DND-41 (cell line): ENCODE measurements at regions not wholly inside any gene's neighbourhood (a gene's known extent, or its start where the extent isn't known, plus 50 kb on each side); places are given as distances from the start of the nearest gene placed in this dataset.

Experiments used
- EZH2 ChIP-seq: IDR thresholded peaks from 3 replicates; pipeline ENCODE4 v1.6.1; 2012; ENCODE audit warnings: borderline replicate concordance, low read depth, mild to moderate bottlenecking, moderate library complexity, low read length, inconsistent platforms; ENCODE audit not compliant: severe bottlenecking
- TF ChIP-seq, protein P1 (sequence below): IDR thresholded peaks from 2 replicates; pipeline ENCODE4 v1.5.1; 2012; ENCODE audit warnings: borderline replicate concordance, low read length, moderate library complexity, mild to moderate bottlenecking; ENCODE audit not compliant: poor library complexity, severe bottlenecking; ENCODE audit errors: extremely low read depth

DNA sequence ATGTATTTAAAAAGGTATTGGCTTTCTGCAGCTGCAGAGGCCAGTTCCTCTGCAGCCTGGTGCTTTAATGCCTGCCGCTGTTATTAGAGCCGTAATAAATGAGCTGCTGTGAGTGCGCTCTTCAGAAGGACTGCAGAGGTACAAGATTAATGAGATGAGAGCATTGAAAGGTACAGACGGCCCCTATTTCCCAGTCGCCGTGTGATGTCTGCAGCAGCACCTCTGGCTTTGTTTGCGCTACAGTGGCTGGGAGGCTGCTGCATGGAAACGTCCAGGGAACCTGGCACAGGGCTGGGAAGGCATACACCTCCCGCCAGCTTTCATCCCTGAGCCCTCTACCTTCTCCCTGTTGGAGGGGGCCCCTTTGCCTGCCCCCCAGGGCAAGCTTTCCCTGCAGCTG lies 383.8 kb upstream of the ZMIZ1 start:
- TF ChIP-seq, protein P1, sequence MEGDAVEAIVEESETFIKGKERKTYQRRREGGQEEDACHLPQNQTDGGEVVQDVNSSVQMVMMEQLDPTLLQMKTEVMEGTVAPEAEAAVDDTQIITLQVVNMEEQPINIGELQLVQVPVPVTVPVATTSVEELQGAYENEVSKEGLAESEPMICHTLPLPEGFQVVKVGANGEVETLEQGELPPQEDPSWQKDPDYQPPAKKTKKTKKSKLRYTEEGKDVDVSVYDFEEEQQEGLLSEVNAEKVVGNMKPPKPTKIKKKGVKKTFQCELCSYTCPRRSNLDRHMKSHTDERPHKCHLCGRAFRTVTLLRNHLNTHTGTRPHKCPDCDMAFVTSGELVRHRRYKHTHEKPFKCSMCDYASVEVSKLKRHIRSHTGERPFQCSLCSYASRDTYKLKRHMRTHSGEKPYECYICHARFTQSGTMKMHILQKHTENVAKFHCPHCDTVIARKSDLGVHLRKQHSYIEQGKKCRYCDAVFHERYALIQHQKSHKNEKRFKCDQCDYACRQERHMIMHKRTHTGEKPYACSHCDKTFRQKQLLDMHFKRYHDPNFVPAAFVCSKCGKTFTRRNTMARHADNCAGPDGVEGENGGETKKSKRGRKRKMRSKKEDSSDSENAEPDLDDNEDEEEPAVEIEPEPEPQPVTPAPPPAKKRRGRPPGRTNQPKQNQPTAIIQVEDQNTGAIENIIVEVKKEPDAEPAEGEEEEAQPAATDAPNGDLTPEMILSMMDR: no peak
- TF ChIP-seq EZH2: no peak
